WI38 (cell line): ENCODE measurements at regions not wholly inside any gene's neighbourhood (a gene's known extent, or its start where the extent isn't known, plus 50 kb on each side); places are given as distances from the start of the nearest gene placed in this dataset.
"Not testable (repeated sequence)": the region's sequence is repeated elsewhere in the genome, so short reads cannot be mapped to it uniquely, and the experiment has no call there.

Experiments used
- H3K4me3 ChIP-seq: 2 replicates; pipeline ENCODE4 v1.5.1; 2011; ENCODE audit warnings: low read depth, mild to moderate bottlenecking, control low read depth, low read length
- CTCF ChIP-seq: IDR thresholded peaks from 2 replicates; pipeline ENCODE4 v1.5.1; 2012; ENCODE audit warnings: low read depth, mild to moderate bottlenecking, control low read depth, low read length

- no peak overlapping the region for H3K4me3 ChIP-seq
- TF ChIP-seq CTCF, result no peak
Observed at GRCh38 chr5:102049517-102049916, 246.6 kb downstream of the SLCO4C1 start.

GRCh38 chr5:102048940-102049339 lies 247.1 kb downstream of the SLCO4C1 start:
- H3K4me3 ChIP-seq, result no peak overlapping the region
- TF ChIP-seq CTCF, result no peak

- not testable (repeated sequence) for H3K4me3 ChIP-seq
Observed at GRCh38 chr5:102047073-102047472, 249.0 kb downstream of the SLCO4C1 start.

- no peak for TF ChIP-seq CTCF
- no peak overlapping the region for H3K4me3 ChIP-seq
Observed at GRCh38 chr5:102040326-102040725, 255.8 kb downstream of the SLCO4C1 start.

- no peak for TF ChIP-seq CTCF
- no peak overlapping the region for H3K4me3 ChIP-seq
Observed at GRCh38 chr5:102036927-102037326, 259.2 kb downstream of the SLCO4C1 start.

GRCh38 chr5:102031711-102032110 lies 264.4 kb downstream of the SLCO4C1 start:
- H3K4me3 ChIP-seq, result no peak overlapping the region
- no peak for TF ChIP-seq CTCF

- TF ChIP-seq CTCF, result no peak
- H3K4me3 ChIP-seq, result no peak overlapping the region
Observed at GRCh38 chr5:102018690-102019089, 277.4 kb downstream of the SLCO4C1 start.

GRCh38 chr5:102018279-102018678 lies 277.8 kb downstream of the SLCO4C1 start:
- no peak overlapping the region for H3K4me3 ChIP-seq
- no peak for TF ChIP-seq CTCF
